Muscle of leg (tissue), 3 donors: ENCODE measurements at regions not wholly inside any gene's neighbourhood (a gene's known extent, or its start where the extent isn't known, plus 50 kb on each side); places are given as distances from the start of the nearest gene placed in this dataset.

Source experiments
- DNase-seq: peaks from one replicate; pipeline ENCODE4 v3.0.0; 2013
- H3K27ac ChIP-seq: one replicate; pipeline ENCODE4 v1.5.1; 2013; ENCODE audit warnings: mild to moderate bottlenecking, low read length, control low read depth
- H3K27me3 ChIP-seq: one replicate; pipeline ENCODE4 v1.6.1; 2013; ENCODE audit warnings: low read length; ENCODE audit not compliant: control insufficient read depth, insufficient read depth
- H3K36me3 ChIP-seq: one replicate; pipeline ENCODE4 v1.6.1; 2013; ENCODE audit warnings: low read length; ENCODE audit not compliant: control insufficient read depth, insufficient read depth
- H3K4me1 ChIP-seq: one replicate; pipeline ENCODE4 v1.6.1; 2013; ENCODE audit warnings: low read length; ENCODE audit not compliant: control insufficient read depth, insufficient read depth
- H3K4me3 ChIP-seq: one replicate; pipeline ENCODE4 v1.5.1; 2013; ENCODE audit warnings: low read length, control low read depth
- H3K9me3 ChIP-seq: replicated peaks from 2 replicates; pipeline ENCODE4 v1.6.1; 2013; ENCODE audit warnings: low read depth, low read length; ENCODE audit not compliant: control insufficient read depth
- WGBS: methylation state at CpG from one replicate; pipeline ENCODE4 v1.1.5; 2013; ENCODE audit warnings: missing lambda C conversion rate; ENCODE audit not compliant: insufficient coverage; 5-methylcytosine and 5-hydroxymethylcytosine counted together

DNA sequence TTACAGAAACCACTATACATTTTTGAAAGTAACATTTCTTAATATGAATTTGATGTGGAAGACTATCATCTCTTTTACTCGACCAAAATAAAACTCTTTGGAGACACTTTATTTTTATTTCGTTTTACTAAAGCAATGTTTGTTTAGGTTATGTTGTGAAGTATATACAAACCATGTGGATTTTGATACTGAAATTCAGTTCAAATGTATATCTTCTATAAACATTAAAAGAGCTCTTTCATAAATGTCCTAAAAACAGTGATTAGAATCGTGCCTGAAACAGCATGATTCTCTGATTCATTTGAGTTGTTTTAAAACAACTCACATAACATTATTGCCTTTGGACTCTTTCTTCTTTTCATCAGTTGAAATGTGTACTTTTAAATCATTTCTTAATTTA lies 373.7 kb upstream of the GOLIM4 start:
- no CpG with 5 or more reads among the region's 3 CpGs for WGBS
- no peak for DNase-seq
- Histone ChIP-seq H3K9me3 (no peaks in the 10 kb centered on the region), H3K4me1 (no peaks in the 10 kb centered on the region), H3K27me3 (no peaks in the 10 kb centered on the region), H3K36me3 (no peaks in the 10 kb centered on the region), H3K27ac (no peak overlapping the region), H3K4me3 (no peak overlapping the region)

DNA sequence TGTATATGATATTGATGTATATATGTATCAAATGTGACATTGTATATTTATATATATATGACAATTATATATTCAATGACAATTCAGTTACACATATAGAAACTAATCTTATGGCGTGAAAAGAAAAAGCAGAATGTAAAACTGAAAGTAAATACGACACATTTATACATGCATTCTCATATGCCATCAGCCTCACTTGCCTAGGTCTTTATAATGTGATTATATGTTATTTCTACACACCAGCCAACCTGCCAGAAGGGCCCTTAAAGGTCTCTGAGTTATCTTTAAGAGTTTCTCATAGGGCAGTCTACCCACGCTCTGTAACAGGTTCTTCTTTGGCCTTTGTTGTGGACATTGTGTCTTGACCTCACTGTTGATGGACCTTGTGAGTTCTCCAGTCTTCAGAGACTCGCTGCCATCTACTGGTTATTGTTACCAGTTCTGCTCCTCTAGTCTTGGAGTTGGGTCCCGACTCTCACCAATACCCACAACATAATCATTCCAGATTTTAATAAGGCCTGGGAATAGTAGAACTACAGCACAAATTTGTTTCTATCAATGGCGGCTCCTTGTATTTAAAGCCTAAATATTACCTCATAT lies 371.5 kb upstream of the GOLIM4 start:
- no peak overlapping the region for H3K4me3 ChIP-seq
- WGBS: 59% methylated on average over 3 of the region's 6 CpGs
- peak; percentile 50 for DNase-seq
- no peak overlapping the region for H3K27ac ChIP-seq
- no peaks in the 10 kb centered on the region for H3K9me3 ChIP-seq
- H3K27me3 ChIP-seq: no peaks in the 10 kb centered on the region
- H3K36me3 ChIP-seq: no peaks in the 10 kb centered on the region
- H3K4me1 ChIP-seq: no peaks in the 10 kb centered on the region

DNA sequence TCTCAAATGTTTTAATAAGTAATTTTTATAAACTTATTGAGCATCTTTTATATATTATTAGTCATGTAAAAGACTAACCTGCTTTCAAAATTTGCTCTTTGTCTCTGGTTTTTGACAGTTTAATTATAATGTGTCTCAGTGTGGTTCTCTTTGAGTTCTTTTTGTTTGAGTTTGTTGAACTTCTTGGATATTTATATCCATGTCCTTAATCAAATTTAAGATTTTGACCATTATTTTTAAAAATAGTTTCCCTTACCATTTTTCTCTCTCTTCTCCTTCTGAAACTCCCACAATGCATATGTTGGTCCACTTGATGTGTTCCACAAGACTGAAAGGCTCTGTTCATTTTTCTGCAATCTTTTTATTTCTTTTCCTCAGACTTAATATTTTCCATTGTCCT lies 366.1 kb upstream of the GOLIM4 start:
- DNase-seq: no peak
- Histone ChIP-seq H3K4me1 (no peaks in the 10 kb centered on the region), H3K9me3 (no peaks in the 10 kb centered on the region), H3K4me3 (no peak overlapping the region), H3K27me3 (no peaks in the 10 kb centered on the region), H3K27ac (no peak overlapping the region), H3K36me3 (no peaks in the 10 kb centered on the region)

DNA sequence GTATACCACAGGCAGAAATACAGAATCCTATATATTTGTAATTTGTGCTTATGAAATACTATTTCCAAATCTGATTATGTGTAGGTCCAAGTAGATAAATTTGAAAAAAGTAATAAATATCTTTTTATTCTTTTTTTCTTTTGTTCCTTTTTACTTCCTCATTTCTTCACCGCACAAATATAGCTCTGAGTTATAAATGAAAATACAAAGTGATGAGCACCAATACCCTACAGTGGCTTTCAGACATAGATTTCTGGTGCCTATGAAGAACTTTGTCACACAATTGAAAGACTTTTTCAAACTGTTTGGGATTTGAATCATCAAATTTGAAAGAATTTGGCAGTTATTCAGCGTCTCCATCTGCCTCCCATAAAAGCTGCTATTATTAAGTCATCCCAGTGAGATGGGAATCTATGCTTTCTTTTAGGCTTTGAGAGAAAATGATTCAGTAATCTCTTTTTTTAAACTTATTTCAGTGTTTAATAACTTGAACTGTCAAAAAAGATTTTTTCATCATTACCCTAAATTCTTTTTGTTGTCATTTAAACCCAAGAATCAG lies 363.6 kb upstream of the GOLIM4 start:
- Histone ChIP-seq H3K27me3 (no peaks in the 10 kb centered on the region), H3K9me3 (no peaks in the 10 kb centered on the region), H3K27ac (no peak overlapping the region), H3K4me3 (no peak overlapping the region), H3K4me1 (no peaks in the 10 kb centered on the region), H3K36me3 (no peaks in the 10 kb centered on the region)
- peak; percentile 78 for DNase-seq
- WGBS: no CpG with 5 or more reads among the region's 2 CpGs

DNA sequence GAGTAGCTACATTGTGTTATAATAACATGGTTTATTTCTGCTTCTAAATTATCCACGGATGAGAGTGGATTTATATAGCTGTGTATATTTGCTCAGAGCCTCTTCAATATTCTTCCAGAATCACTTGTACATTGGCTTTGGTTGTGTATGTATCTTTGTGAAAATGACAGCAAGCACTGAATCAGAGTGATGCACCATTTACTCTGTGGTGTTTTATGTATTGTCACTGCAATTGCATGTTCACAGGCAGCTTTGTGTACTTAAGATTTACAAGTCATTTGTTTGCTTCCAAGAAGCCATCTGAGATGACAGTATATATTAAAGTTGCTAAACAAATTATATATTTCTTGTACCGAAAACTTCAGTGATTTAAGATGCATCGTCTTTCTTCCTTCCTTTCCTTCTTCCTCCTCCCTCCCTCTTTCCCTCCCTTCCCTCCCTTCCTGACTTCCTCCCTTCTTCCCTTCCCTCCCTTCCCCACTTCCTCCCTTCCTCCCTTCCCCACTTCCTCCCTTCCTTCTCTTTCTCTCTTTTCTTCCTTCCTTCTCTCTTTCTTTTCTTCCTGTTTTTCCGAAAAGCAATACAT lies 362.3 kb upstream of the GOLIM4 start:
- Histone ChIP-seq H3K27ac (no peak overlapping the region), H3K4me1 (no peaks in the 10 kb centered on the region), H3K9me3 (no peaks in the 10 kb centered on the region), H3K36me3 (no peaks in the 10 kb centered on the region), H3K4me3 (no peak overlapping the region), H3K27me3 (no peaks in the 10 kb centered on the region)
- no peak for DNase-seq
- 72% methylated on average over 2 of the region's 4 CpGs for WGBS

- Histone ChIP-seq H3K4me3 (no peak overlapping the region), H3K4me1 (no peaks in the 10 kb centered on the region), H3K27me3 (no peaks in the 10 kb centered on the region), H3K9me3 (no peaks in the 10 kb centered on the region), H3K27ac (no peak overlapping the region), H3K36me3 (no peaks in the 10 kb centered on the region)
- DNase-seq: no peak
- WGBS: 64% methylated on average over 3 of the region's 5 CpGs
Measured at GRCh38 chr3:168455814-168456213, 360.1 kb upstream of the GOLIM4 start.

DNA sequence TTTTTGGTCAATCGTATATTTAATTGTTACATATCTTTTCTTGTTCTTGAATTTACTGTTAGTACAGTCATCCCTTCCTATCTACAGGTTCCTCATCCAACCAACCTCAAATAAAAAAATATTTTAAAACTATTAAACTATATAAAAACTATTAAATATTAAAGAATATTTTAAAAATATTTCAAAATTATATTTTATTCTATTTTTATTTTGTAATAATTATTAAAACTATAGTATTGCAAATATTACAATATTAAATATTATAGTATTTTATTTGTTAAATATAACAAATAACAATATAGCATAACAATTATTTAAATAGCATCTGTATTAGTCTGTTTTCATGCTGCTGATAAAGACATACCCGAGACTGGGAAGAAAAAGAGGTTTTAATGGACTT lies 357.9 kb upstream of the GOLIM4 start:
- WGBS: 67% methylated on average over 1 of the region's 2 CpGs
- H3K27me3 ChIP-seq: no peaks in the 10 kb centered on the region
- H3K9me3 ChIP-seq: no peaks in the 10 kb centered on the region
- no peaks in the 10 kb centered on the region for H3K36me3 ChIP-seq
- no peak for DNase-seq
- no peak overlapping the region for H3K4me3 ChIP-seq
- H3K27ac ChIP-seq: no peak overlapping the region
- H3K4me1 ChIP-seq: no peaks in the 10 kb centered on the region

DNA sequence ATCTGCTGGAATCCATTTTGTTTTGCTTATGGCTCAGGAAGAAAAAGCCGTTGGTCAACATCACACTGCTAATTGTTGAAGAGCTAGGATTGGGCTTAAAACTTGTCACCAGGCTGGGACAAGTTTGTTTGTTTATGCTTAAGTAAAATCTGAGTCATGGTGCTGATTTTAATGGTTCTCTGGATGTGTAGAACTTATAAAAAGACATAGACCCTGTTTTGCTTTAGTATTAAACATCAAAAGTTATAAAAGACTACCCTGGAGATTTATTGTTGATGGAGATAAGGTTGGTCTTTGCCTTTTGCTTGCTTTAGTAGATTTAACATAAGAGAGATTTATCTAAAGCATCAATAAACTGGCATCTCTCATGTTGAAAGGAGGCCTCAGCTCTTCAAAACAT lies 348.2 kb upstream of the GOLIM4 start:
- DNase-seq: no peak
- H3K27ac ChIP-seq: no peak overlapping the region
- WGBS: 88% methylated on average over 1 of the region's 1 CpG
- H3K4me3 ChIP-seq: no peak overlapping the region
- no peaks in the 10 kb centered on the region for H3K36me3 ChIP-seq
- H3K27me3 ChIP-seq: no peaks in the 10 kb centered on the region
- no peaks in the 10 kb centered on the region for H3K9me3 ChIP-seq
- H3K4me1 ChIP-seq: no peaks in the 10 kb centered on the region

GRCh38 chr3:168442502-168442901 lies 346.8 kb upstream of the GOLIM4 start:
- Histone ChIP-seq H3K36me3 (no peaks in the 10 kb centered on the region), H3K4me3 (no peak overlapping the region), H3K9me3 (no peaks in the 10 kb centered on the region), H3K4me1 (no peaks in the 10 kb centered on the region), H3K27ac (no peak overlapping the region), H3K27me3 (no peaks in the 10 kb centered on the region)
- DNase-seq: no peak
- whole genome bisulfite sequencing: no CpG with 5 or more reads among the region's 2 CpGs

DNA sequence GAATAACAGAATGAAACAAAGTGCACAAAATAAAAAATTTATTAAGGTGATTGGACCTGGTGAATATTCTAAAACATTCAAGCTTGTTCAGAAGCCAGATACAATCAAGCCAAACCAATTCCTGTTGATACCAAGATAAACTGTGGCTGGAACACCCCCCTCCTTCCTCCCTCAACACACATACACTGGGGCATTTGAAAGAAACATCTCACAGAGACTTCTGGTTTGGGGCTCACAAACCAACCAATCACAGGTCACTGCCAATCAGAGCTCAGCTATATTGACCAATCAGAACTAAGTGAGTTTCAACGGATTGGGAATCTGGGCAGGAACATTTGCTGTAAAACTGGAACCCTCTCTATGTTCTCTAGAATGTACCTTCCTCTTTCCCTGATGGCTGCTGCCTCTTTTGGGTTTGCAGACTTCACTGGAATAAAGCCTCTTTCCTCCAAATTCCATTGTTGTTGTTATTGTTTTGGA lies 340.6 kb upstream of the GOLIM4 start:
- no peak overlapping the region for H3K27ac ChIP-seq
- no peaks in the 10 kb centered on the region for H3K9me3 ChIP-seq
- no peaks in the 10 kb centered on the region for H3K36me3 ChIP-seq
- WGBS: 60% methylated on average over 1 of the region's 1 CpG
- no peaks in the 10 kb centered on the region for H3K4me1 ChIP-seq
- no peak overlapping the region for H3K4me3 ChIP-seq
- H3K27me3 ChIP-seq: no peaks in the 10 kb centered on the region
- no peak for DNase-seq
